GM06990 (cell line): ENCODE measurements at regions not wholly inside any gene's neighbourhood (a gene's known extent, or its start where the extent isn't known, plus 50 kb on each side); places are given as distances from the start of the nearest gene placed in this dataset.

Experiments used
- DNase-seq: peaks from one replicate; pipeline ENCODE4 v3.0.0-alpha.2; 2011; ENCODE audit not compliant: insufficient read length; ENCODE audit errors: extremely low read depth
- H3K27me3 ChIP-seq: replicated peaks from 2 replicates; pipeline ENCODE4 v1.6.0; 2011; ENCODE audit warnings: low read length; ENCODE audit not compliant: control insufficient read depth, insufficient read depth
- H3K36me3 ChIP-seq: 2 replicates; pipeline ENCODE4 v1.5.1; 2011; ENCODE audit warnings: low read length; ENCODE audit not compliant: control insufficient read depth, insufficient read depth
- H3K4me3 ChIP-seq: replicated peaks from 2 replicates; pipeline ENCODE4 v1.5.1; 2011; ENCODE audit warnings: low read depth, mild to moderate bottlenecking, control low read depth, low read length
- TF ChIP-seq, protein P1 (sequence below): IDR thresholded peaks from 2 replicates; pipeline ENCODE4 v1.5.1; 2011; ENCODE audit warnings: low read length, control low read depth, mild to moderate bottlenecking, inconsistent platforms; ENCODE audit not compliant: insufficient read depth, poor library complexity, severe bottlenecking

DNA sequence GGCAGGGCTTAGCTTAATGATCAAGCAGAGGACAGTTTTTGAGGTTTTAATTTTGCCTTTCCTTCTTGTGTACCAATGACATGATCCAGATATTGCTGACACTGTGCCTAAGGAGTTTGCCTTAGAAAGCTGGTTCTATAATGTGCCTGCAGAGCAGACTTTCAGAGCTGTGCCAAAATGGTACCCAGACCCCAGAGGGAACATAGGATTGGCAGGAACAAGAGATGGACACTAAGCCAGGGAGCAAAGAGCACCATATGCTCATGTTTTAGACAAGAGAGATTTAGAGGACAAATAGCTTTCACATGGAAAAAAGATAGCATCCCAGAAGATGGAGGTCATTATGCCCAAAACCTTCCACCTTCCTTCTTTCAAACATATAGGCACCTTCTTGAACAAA lies 1241.5 kb upstream of the SPRY2 start:
- no peaks in the 10 kb centered on the region for H3K36me3 ChIP-seq
- no peak for DNase-seq
- H3K27me3 ChIP-seq: no peaks in the 10 kb centered on the region
- H3K4me3 ChIP-seq: no peak overlapping the region
- TF ChIP-seq, protein P1, sequence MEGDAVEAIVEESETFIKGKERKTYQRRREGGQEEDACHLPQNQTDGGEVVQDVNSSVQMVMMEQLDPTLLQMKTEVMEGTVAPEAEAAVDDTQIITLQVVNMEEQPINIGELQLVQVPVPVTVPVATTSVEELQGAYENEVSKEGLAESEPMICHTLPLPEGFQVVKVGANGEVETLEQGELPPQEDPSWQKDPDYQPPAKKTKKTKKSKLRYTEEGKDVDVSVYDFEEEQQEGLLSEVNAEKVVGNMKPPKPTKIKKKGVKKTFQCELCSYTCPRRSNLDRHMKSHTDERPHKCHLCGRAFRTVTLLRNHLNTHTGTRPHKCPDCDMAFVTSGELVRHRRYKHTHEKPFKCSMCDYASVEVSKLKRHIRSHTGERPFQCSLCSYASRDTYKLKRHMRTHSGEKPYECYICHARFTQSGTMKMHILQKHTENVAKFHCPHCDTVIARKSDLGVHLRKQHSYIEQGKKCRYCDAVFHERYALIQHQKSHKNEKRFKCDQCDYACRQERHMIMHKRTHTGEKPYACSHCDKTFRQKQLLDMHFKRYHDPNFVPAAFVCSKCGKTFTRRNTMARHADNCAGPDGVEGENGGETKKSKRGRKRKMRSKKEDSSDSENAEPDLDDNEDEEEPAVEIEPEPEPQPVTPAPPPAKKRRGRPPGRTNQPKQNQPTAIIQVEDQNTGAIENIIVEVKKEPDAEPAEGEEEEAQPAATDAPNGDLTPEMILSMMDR: no peak

DNA sequence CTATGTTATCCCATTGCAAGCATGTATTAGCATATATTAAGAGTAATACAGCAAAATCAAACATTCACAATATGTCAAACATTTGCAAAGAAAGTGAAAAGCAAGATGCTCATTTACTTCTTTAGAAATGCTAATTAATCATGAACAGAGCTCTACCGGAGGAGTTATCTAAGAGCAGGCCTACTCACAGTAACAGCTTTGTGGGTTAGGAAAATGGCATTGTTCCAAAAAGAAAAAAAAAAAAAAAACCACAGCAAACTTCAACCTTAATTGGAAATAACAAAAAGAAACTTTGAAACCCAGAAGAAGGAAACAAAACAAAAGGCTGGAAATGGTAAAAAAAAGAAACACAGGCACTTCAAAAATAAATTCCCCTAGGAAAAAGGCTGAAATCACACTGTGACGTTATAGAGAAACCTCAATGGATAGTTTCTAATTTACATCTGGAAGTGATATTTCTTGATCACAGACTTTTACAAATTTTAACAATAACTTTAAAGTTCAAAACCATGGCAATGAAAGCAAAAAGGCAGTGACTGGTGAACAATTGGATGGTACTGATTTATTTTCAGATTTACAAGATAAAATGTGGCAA lies 1236.8 kb upstream of the SPRY2 start:
- no peak for DNase-seq
- TF ChIP-seq, protein P1: no peak
- Histone ChIP-seq H3K4me3 (no peak overlapping the region), H3K36me3 (no peaks in the 10 kb centered on the region), H3K27me3 (no peaks in the 10 kb centered on the region)

DNA sequence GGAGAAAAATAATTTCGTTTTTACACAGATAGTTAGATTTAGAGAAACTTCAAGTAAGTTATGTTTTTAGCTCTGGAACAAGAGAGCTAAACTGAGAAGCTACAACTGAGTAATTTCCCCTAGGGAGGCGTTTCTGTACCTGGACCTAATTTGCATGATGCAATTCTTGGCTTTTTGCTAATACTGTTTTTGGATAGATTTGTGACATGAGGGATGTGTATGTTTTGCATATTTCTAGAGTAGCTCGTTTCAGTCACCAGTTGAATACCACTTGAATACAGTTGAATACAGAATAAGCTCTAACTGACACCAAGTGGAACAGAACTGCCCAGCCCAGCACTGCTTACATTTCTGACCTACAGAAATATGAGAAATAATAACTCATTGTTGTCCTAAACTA lies 1227.9 kb upstream of the SPRY2 start:
- TF ChIP-seq, protein P1: no peak
- no peak overlapping the region for H3K4me3 ChIP-seq
- no peak for DNase-seq
- H3K27me3 ChIP-seq: no peaks in the 10 kb centered on the region
- no peaks in the 10 kb centered on the region for H3K36me3 ChIP-seq

DNA sequence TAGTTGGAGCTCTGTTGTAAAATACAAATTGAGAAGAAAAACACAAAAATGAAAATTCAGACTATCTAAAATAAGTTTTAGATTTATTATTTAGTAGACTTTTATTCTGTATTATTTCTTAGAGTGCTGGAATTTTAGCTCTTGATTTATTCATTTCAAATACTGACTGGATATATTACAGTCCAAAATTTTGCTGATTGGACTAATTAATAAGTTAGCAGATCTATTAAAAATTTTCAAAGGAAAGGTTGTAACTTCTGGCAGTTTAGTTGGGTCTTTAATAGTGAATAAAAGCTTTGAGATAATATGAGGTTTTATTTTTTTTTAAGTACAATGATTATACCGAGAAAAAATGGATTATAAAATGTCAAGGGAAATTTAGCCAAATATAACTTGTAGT lies 1224.9 kb upstream of the SPRY2 start:
- TF ChIP-seq, protein P1: no peak
- H3K4me3 ChIP-seq: no peak overlapping the region
- no peaks in the 10 kb centered on the region for H3K27me3 ChIP-seq
- DNase-seq: no peak
- no peaks in the 10 kb centered on the region for H3K36me3 ChIP-seq

DNA sequence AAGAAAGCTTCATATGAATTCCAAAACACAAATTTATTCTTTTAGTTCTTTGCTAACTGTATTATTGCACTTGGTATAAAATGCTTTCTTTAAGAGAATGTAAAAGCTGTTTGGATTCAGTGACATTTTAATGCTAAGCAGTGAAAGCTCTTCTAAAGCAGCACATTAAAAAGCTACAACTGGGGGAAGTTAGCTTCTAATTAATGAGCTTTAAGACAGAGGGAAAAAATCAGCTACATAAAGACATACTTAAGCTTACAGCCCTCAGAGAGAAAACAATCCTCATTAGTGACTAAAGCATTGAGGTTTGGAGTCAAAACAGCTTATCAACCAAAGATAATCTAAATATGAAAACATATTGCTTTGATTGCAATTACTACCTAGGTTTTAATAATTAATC lies 1222.2 kb upstream of the SPRY2 start:
- TF ChIP-seq, protein P1: no peak
- no peak for DNase-seq
- Histone ChIP-seq H3K36me3 (no peaks in the 10 kb centered on the region), H3K4me3 (no peak overlapping the region), H3K27me3 (no peaks in the 10 kb centered on the region)

DNA sequence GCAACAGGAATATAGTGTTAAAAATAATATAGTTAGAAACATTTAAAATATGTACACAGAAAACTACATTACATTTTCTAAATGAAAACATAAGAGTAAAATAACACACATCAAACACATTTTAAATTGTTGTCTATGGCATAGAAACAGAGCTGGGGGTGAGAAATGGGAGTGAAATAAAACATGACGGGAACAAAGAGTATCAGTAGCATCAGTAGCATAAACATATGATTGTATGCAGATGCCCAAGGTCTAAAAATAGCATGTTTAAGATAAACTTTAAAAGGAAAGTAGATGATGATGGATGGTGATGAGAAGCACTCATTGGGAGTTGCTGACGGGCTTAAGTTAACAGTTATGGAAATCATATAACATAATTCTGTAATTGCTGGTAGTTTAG lies 1221.7 kb upstream of the SPRY2 start:
- Histone ChIP-seq H3K27me3 (no peaks in the 10 kb centered on the region), H3K36me3 (no peaks in the 10 kb centered on the region), H3K4me3 (no peak overlapping the region)
- no peak for DNase-seq
- TF ChIP-seq, protein P1: no peak
